K562 (cell line): ENCODE measurements at regions not wholly inside any gene's neighbourhood (a gene's known extent, or its start where the extent isn't known, plus 50 kb on each side); places are given as distances from the start of the nearest gene placed in this dataset.

Experiments
- POLR2AphosphoS5 ChIP-seq: IDR thresholded peaks from 2 replicates; pipeline ENCODE4 v1.6.1; 2011; ENCODE audit warnings: mild to moderate bottlenecking, low read depth, low read length, moderate library complexity; ENCODE audit not compliant: control insufficient read depth, insufficient read depth
- SP2 ChIP-seq: IDR thresholded peaks from 2 replicates; pipeline ENCODE4 v1.6.1; 2011; ENCODE audit warnings: mild to moderate bottlenecking, low read depth, low read length, moderate library complexity; ENCODE audit not compliant: poor library complexity, severe bottlenecking; ENCODE audit errors: extremely low read depth
- SRF ChIP-seq, 2 experiments: fragments of 250-450, 450-650 bp in 1 of 2; sonication (Bioruptor Pico) in 1 of 2; sonication (generic) in 1 of 2; formaldehyde crosslinking; IDR thresholded peaks; 2 replicates each; pipeline versions ENCODE4 v1.5.0 to v1.5.1; 2020 to 2022; ENCODE audit warnings: mild to moderate bottlenecking in 1 of 2, missing genetic modification reagents in 1 of 2

DNA sequence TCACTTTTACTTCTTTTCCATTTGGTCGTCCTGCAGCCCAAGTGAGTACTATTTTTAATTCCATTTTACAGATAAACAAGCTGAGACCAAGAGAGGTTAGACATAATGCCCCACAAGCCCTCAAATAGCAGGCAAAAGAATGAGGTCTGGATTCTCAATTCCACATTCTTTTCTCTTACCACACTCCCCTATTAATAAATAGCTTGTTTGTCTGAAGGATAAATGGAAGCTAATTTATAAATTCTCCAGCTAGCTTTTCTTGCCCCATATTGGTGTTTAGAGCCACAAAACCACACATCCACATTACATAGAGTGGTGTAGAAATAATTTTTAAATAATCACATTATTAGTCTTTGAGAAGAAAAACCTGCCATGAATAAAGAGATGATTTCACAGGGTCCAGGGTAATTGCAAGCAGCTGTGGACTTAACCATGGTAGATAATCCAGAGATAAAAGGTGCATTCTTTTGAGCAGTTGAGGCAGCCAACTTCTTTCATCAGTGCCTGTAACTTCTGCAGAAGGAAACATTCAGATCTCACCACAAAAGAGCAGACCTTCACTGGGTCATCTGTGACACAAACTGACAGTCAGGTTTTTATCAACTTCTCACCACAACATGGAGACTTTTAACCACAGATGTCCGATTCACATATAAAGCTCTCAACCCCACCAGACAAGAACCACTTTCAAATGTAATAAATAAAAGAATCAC, 313.4 kb upstream of the STT3B start:
- no peak for TF ChIP-seq SRF (CRISPR knock-in tag; IDR thresholded peaks at IDR 0.05)
- no peak for TF ChIP-seq POLR2AphosphoS5
- no peak for TF ChIP-seq SP2
